Thyroid gland (tissue), 4 donors: ENCODE measurements at regions not wholly inside any gene's neighbourhood (a gene's known extent, or its start where the extent isn't known, plus 50 kb on each side); places are given as distances from the start of the nearest gene placed in this dataset.

ENCODE experiments used
- DNase-seq, 2 donors: peaks; one replicate each; pipeline ENCODE4 v3.0.0-alpha.2; 2019
- H3K27ac ChIP-seq, 3 donors: fragments of 200-600 bp; sonication (generic); 1 replicate in 2 of 3; 2 replicates in 1 of 3; pipeline ENCODE4 v1.5.1; 2016 to 2019; ENCODE audit warnings: mild to moderate bottlenecking in 1 of 3, moderate library complexity in 1 of 3
- H3K27me3 ChIP-seq: fragments of 200-600 bp; sonication (generic); one replicate; pipeline ENCODE4 v1.5.1; 2019
- H3K36me3 ChIP-seq, 2 donors: fragments of 200-600 bp; sonication (generic); one replicate each; pipeline ENCODE4 v1.5.1; 2016 to 2019
- H3K4me1 ChIP-seq, 2 donors: fragments of 200-600 bp; sonication (generic); one replicate each; pipeline ENCODE4 v1.5.1; 2017 to 2019
- H3K4me3 ChIP-seq, 3 donors: fragments of 200-600 bp; sonication (generic); replicated peaks in 1 of 3; 1 replicate in 2 of 3; 2 replicates in 1 of 3; pipeline ENCODE4 v1.5.1; 2016; ENCODE audit warnings: mild to moderate bottlenecking in 1 of 3
- H3K9me3 ChIP-seq: fragments of 200-600 bp; sonication (generic); one replicate; pipeline ENCODE4 v1.5.1; 2017
- CTCF ChIP-seq, 6 experiments: fragments of 200-600 bp in 3 of 6; fragments of 450-650 bp in 3 of 6; sonication (generic) in 3 of 6; IDR thresholded peaks; one replicate each; pipeline ENCODE4 v1.5.1; 2016 to 2019; ENCODE audit warnings: antibody characterized with exemption in 6 of 6, mild to moderate bottlenecking in 2 of 6, inconsistent platforms in 1 of 6, moderate library complexity in 1 of 6
- POLR2A ChIP-seq, 2 donors: fragments of 450-650 bp; IDR thresholded peaks; one replicate each; pipeline ENCODE4 v1.6.1; 2017; ENCODE audit warnings: antibody characterized with exemption in 2 of 2, mild to moderate bottlenecking in 2 of 2, moderate library complexity in 1 of 2
- WGBS, 2 donors: methylation state at CpG; one replicate each; pipeline ENCODE4 v1.1.5; 2017; 5-methylcytosine and 5-hydroxymethylcytosine counted together
- intact Hi-C: fragments of 100-400 bp; cut with DNase I; formaldehyde crosslinking; loops from one replicate; pipeline ENCODE4 v1.15.1; 2023

DNA sequence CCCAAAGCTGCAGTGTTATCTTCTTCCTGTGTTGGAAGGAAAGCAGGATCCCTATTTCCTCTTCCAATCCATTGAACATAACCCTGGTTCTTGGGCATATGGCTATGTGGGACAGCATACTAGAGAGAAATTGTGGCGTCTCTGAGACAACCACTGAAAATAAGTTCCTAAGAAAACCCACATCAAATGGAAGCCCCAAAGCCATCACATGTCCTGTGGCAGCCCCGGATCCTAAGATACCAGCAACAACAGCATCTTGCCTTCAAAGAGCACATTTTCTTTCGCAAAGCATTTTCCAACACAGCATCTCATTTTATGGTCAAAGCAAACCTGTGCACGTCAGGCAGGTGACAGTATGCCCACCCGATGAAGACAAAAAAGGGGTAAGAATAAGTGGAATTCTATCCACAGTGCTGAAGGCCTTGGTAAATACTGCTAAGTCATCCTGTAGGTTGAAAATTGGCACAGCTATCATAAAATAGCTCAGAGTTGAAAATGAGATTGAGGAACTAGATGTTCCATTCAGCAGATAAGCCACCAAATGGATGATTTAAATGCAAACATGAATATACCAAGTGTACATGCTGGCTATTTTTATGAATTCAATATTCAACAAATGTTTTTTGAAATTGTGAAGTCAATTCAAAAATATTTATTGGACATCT lies 232.2 kb downstream of the DLEU7 start:
- Histone ChIP-seq H3K4me1 (no peaks in the 10 kb centered on the region), H3K27ac (no peak overlapping the region), H3K27me3 (no peaks in the 10 kb centered on the region), H3K9me3 (no peaks in the 10 kb centered on the region), H3K36me3 (no peaks in the 10 kb centered on the region), H3K4me3 (no peak overlapping the region)
- TF ChIP-seq CTCF (IDR thresholded peaks at IDR 0.05) (no peak), POLR2A (IDR thresholded peaks at IDR 0.05) (no peak)
- WGBS, 2 donors: 94% methylated on average over 5 of the region's 5 CpGs
- no peak for DNase-seq
- intact Hi-C loops: no loop called here

DNA sequence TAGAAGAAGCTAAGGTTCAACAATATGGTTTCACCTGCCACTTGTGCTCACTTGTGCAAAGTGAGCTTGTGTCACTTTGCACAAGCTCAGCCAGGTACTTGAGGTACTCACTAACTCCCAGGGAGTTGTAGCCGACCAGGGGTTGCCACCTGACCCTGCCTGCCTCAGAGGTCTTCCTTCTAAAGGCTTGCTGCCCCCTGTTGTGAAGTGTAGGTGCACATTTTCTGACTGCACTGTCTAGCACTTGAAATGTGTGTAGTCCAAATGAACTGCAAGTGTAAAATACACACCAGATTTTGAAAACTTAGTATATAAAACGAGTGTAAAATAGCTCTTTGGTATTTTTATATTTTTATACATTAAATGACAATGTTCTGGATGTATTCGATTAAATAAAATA lies 230.8 kb downstream of the DLEU7 start:
- no peak overlapping the region for H3K27ac ChIP-seq
- H3K27me3 ChIP-seq: no peaks in the 10 kb centered on the region
- WGBS, 2 donors: 63 to 65% methylated on average over 3 of the region's 3 CpGs
- TF ChIP-seq CTCF (IDR thresholded peaks at IDR 0.05): no peak
- TF ChIP-seq POLR2A (IDR thresholded peaks at IDR 0.05): no peak
- intact Hi-C loops: no loop called here
- H3K4me3 ChIP-seq: no peak overlapping the region
- no peaks in the 10 kb centered on the region for H3K4me1 ChIP-seq
- no peaks in the 10 kb centered on the region for H3K9me3 ChIP-seq
- H3K36me3 ChIP-seq: no peaks in the 10 kb centered on the region
- no peak for DNase-seq

DNA sequence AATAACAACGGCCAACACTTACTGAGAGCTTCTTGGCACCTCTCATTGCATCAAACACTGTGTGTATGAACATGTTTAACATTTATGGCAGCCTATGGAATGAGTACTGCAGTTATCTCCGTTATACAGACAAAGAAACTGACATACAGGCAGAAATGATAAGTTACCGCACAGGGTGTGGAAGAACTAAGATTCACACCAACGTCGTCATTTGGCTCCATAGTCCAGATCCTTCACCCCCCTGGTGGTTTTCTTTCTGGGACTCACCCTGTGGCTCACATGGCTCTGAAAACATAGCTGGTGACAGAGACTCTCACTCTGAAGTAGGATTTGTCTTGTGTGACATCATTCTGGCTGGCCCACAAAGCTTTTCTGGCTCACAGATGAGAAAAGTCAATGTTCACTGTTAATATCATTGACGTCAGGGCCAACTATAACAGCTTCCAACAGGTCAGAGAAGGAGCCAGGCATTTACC lies 230.1 kb downstream of the DLEU7 start:
- no peaks in the 10 kb centered on the region for H3K27me3 ChIP-seq
- H3K4me1 ChIP-seq: no peaks in the 10 kb centered on the region
- no peak overlapping the region for H3K27ac ChIP-seq
- H3K9me3 ChIP-seq: no peaks in the 10 kb centered on the region
- 85 to 92% methylated on average over 6 of the region's 6 CpGs for whole genome bisulfite sequencing, 2 donors
- H3K4me3 ChIP-seq: no peak overlapping the region
- no peaks in the 10 kb centered on the region for H3K36me3 ChIP-seq
- TF ChIP-seq CTCF (IDR thresholded peaks at IDR 0.05) (no peak), POLR2A (IDR thresholded peaks at IDR 0.05) (no peak)
- intact Hi-C loops: no loop called here
- DNase-seq: no peak

DNA sequence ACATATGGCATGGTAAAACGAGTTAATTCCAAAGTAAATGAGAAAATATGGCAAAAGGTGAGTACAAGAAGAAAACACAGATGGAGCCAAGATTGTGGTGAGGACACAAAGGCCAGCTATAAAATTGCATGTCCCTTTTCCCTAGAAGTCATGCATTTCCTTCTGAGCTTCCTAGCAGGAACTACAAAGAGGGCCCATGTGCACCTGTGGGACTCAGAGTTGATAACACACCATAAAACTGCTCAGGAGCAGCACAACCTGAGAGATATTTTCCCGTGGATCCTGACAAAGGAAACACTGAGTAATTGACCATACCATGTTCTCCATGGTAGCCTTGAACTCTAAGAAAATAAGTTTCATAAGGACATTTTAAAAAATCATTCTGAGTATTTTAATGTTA lies 228.3 kb downstream of the DLEU7 start:
- intact Hi-C loops: no loop called here
- no peaks in the 10 kb centered on the region for H3K36me3 ChIP-seq
- TF ChIP-seq POLR2A (IDR thresholded peaks at IDR 0.05): no peak
- no peak for TF ChIP-seq CTCF (IDR thresholded peaks at IDR 0.05)
- DNase-seq: no peak
- 75 to 94% methylated on average over 2 of the region's 2 CpGs for WGBS, 2 donors
- no peak overlapping the region for H3K27ac ChIP-seq
- H3K4me3 ChIP-seq: no peak overlapping the region
- H3K27me3 ChIP-seq: no peaks in the 10 kb centered on the region
- no peaks in the 10 kb centered on the region for H3K4me1 ChIP-seq
- H3K9me3 ChIP-seq: no peaks in the 10 kb centered on the region

DNA sequence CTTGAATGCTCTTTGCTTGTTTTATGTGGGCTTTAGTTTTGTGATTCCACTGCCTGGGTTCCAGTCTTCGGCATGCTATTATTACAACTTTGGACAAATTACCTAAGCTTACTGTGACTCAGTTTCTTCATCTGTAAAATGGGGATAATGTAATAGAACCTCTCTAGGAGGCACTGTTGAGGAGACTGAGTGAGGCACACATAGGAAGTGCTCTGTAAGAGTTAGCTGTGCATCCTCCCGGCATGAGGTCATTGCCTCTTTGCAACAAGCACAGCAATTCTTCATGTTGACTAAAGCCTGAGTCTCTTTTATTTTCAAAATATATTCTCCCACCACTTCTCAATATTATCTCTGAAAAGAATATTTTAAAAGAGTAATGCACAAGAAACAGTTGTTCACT lies 227.4 kb downstream of the DLEU7 start:
- DNase-seq: no peak
- Histone ChIP-seq H3K36me3 (no peaks in the 10 kb centered on the region), H3K4me3 (no peak overlapping the region), H3K27me3 (no peaks in the 10 kb centered on the region), H3K4me1 (no peaks in the 10 kb centered on the region), H3K9me3 (no peaks in the 10 kb centered on the region), H3K27ac (no peak overlapping the region)
- TF ChIP-seq CTCF (IDR thresholded peaks at IDR 0.05) (no peak), POLR2A (IDR thresholded peaks at IDR 0.05) (no peak)
- intact Hi-C loops: no loop called here
- 93 to 95% methylated on average over 2 of the region's 2 CpGs for WGBS, 2 donors
